ENCODE measurements at regions not wholly inside any gene's neighbourhood (a gene's known extent, or its start where the extent isn't known, plus 50 kb on each side); places are given as distances from the start of the nearest gene placed in this dataset.

GRCh38 chr2:84362541-84362940 lies 96.5 kb downstream of the SUCLG1 start:
- TF ChIP-seq POLR2A (IDR thresholded peaks at IDR 0.05; ENCODE audit: low read length) (no peak), GATA1 (IDR thresholded peaks at IDR 0.05; ENCODE audit: low read depth, low read length) (no peak)
